Thyroid gland (tissue), 4 donors: ENCODE measurements at regions not wholly inside any gene's neighbourhood (a gene's known extent, or its start where the extent isn't known, plus 50 kb on each side); places are given as distances from the start of the nearest gene placed in this dataset.

Source experiments
- POLR2A ChIP-seq, 2 donors: fragments of 450-650 bp; IDR thresholded peaks; one replicate each; pipeline ENCODE4 v1.6.1; 2017; ENCODE audit warnings: antibody characterized with exemption in 2 of 2, mild to moderate bottlenecking in 2 of 2, moderate library complexity in 1 of 2
- TF ChIP-seq, protein P1 (sequence below), 6 experiments: fragments of 200-600 bp in 3 of 6; fragments of 450-650 bp in 3 of 6; sonication (generic) in 3 of 6; IDR thresholded peaks; one replicate each; pipeline ENCODE4 v1.5.1; 2016 to 2019; ENCODE audit warnings: antibody characterized with exemption in 6 of 6, mild to moderate bottlenecking in 2 of 6, inconsistent platforms in 1 of 6, moderate library complexity in 1 of 6

DNA sequence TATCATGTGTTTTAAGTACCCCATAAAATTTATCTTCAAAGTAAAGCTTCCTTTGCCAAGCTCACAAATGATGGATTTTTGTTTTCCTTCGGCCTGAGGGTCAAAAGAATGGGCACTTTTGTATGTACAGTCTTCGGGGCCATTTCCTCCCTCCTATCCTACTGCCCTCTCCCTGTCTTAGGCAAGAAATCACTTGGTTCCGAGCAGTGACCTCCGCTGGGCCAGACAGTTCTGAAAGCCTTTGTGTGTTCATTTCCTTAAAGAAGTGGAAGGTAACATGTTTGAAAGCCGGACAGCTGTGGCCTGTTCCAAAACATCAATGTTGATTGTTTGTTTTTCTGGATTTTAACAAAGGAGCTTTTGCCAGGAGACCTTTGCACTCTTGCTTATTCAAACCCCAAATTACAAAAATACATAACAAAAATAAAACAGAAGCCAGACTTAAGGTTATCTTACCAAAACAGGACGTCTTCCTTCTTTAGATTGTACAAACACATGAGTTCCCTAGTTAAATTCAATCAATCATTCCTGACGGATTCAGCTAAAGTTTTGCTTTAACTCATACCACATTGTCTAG, 110.6 kb upstream of the LIMCH1 start:
- TF ChIP-seq, protein P1, sequence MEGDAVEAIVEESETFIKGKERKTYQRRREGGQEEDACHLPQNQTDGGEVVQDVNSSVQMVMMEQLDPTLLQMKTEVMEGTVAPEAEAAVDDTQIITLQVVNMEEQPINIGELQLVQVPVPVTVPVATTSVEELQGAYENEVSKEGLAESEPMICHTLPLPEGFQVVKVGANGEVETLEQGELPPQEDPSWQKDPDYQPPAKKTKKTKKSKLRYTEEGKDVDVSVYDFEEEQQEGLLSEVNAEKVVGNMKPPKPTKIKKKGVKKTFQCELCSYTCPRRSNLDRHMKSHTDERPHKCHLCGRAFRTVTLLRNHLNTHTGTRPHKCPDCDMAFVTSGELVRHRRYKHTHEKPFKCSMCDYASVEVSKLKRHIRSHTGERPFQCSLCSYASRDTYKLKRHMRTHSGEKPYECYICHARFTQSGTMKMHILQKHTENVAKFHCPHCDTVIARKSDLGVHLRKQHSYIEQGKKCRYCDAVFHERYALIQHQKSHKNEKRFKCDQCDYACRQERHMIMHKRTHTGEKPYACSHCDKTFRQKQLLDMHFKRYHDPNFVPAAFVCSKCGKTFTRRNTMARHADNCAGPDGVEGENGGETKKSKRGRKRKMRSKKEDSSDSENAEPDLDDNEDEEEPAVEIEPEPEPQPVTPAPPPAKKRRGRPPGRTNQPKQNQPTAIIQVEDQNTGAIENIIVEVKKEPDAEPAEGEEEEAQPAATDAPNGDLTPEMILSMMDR (IDR thresholded peaks at IDR 0.05) = no peak
- TF ChIP-seq POLR2A (IDR thresholded peaks at IDR 0.05) = no peak
